HEK293 (cell line): ENCODE measurements at regions not wholly inside any gene's neighbourhood (a gene's known extent, or its start where the extent isn't known, plus 50 kb on each side); places are given as distances from the start of the nearest gene placed in this dataset.

Source experiments
- CTCF ChIA-PET: fragments of 350-600 bp; formaldehyde crosslinking; extraction: SDS; loops from one replicate; lab custom pipeline; 2021; ENCODE audit warnings: antibody characterized with exemption; lab: Yijun Ruan, JAX
- POLR2A ChIA-PET: fragments of 300-600 bp; formaldehyde crosslinking; extraction: SDS; loops from one replicate; lab custom pipeline; 2020; ENCODE audit warnings: antibody characterized with exemption, inconsistent platforms; lab: Yijun Ruan, JAX
- H3K27ac ChIP-seq: fragments of 200-500 bp; sonication (Bioruptor generic); 2 replicates; pipeline ENCODE4 v1.5.1; 2014; ENCODE audit warnings: low read depth, low read length, control low read depth, inconsistent platforms; ENCODE audit errors: extremely low read depth
- H3K36me3 ChIP-seq, 2 experiments: fragments of 200-500 bp in 1 of 2; sonication (Bioruptor generic) in 1 of 2; 1 replicate in 1 of 2; 2 replicates in 1 of 2; pipeline ENCODE4 v1.5.1; 2014 to 2017; ENCODE audit warnings: inconsistent platforms in 2 of 2, low read length in 2 of 2; ENCODE audit not compliant: control insufficient read depth in 2 of 2, insufficient read depth in 1 of 2
- H3K4me1 ChIP-seq: fragments of 200-500 bp; sonication (Bioruptor generic); 2 replicates; pipeline ENCODE4 v1.5.1; 2014; ENCODE audit warnings: mild to moderate bottlenecking, low read length, inconsistent platforms; ENCODE audit not compliant: control insufficient read depth, insufficient read depth
- H3K4me3 ChIP-seq: 2 replicates; pipeline ENCODE4 v1.5.1; 2011; ENCODE audit warnings: low read depth, mild to moderate bottlenecking, control low read depth, low read length, moderate library complexity
- H3K9me3 ChIP-seq: fragments of 200-500 bp; sonication (Bioruptor generic); 2 replicates; pipeline ENCODE4 v1.5.1; 2014; ENCODE audit warnings: low read depth, low read length, inconsistent platforms; ENCODE audit not compliant: control insufficient read depth, insufficient read depth
- EGR2 ChIP-seq: fragments of 450-650 bp; formaldehyde crosslinking; IDR thresholded peaks from 2 replicates; pipeline ENCODE4 v1.5.1; 2016; ENCODE audit warnings: low read depth, missing biosample characterization, missing genetic modification characterization
- ELK4 ChIP-seq: IDR thresholded peaks from 2 replicates; pipeline ENCODE4 v1.6.1; 2011; ENCODE audit warnings: mild to moderate bottlenecking, low read depth, low read length, borderline replicate concordance
- INSM2 ChIP-seq: fragments of 450-650 bp; formaldehyde crosslinking; IDR thresholded peaks from 2 replicates; pipeline ENCODE4 v1.5.1; 2016; ENCODE audit warnings: missing biosample characterization, missing genetic modification characterization
- PATZ1 ChIP-seq: fragments of 450-650 bp; formaldehyde crosslinking; IDR thresholded peaks from 2 replicates; pipeline ENCODE4 v1.5.1; 2016; ENCODE audit warnings: missing biosample characterization, missing genetic modification characterization
- REPIN1 ChIP-seq: fragments of 450-650 bp; formaldehyde crosslinking; IDR thresholded peaks from 2 replicates; pipeline ENCODE4 v1.5.1; 2017; ENCODE audit warnings: missing biosample characterization, missing genetic modification characterization, low read depth
- ZBTB1 ChIP-seq: fragments of 450-650 bp; formaldehyde crosslinking; IDR thresholded peaks from 2 replicates; pipeline ENCODE4 v1.5.1; 2016; ENCODE audit warnings: missing biosample characterization, missing genetic modification characterization
- ZFP41 ChIP-seq: fragments of 450-650 bp; formaldehyde crosslinking; IDR thresholded peaks from 2 replicates; pipeline ENCODE4 v1.5.1; 2016; ENCODE audit warnings: missing biosample characterization, missing genetic modification characterization, borderline replicate concordance
- ZIC2 ChIP-seq: fragments of 450-650 bp; formaldehyde crosslinking; IDR thresholded peaks from 2 replicates; pipeline ENCODE4 v1.5.1; 2016; ENCODE audit warnings: missing biosample characterization, missing genetic modification characterization
- ZNF114 ChIP-seq: fragments of 450-650 bp; formaldehyde crosslinking; IDR thresholded peaks from 2 replicates; pipeline ENCODE4 v1.5.0; 2017; ENCODE audit warnings: missing biosample characterization, missing genetic modification characterization
- ZNF26 ChIP-seq: fragments of 450-650 bp; formaldehyde crosslinking; IDR thresholded peaks from 2 replicates; pipeline ENCODE4 v1.5.1; 2016; ENCODE audit warnings: missing biosample characterization, missing genetic modification characterization
- ZNF280D ChIP-seq: fragments of 450-650 bp; formaldehyde crosslinking; IDR thresholded peaks from 2 replicates; pipeline ENCODE4 v1.5.1; 2016; ENCODE audit warnings: missing biosample characterization, missing genetic modification characterization
- ZNF324 ChIP-seq: fragments of 450-650 bp; formaldehyde crosslinking; IDR thresholded peaks from 2 replicates; pipeline ENCODE4 v1.5.1; 2016; ENCODE audit warnings: missing biosample characterization, missing genetic modification characterization
- ZNF423 ChIP-seq: fragments of 450-650 bp; formaldehyde crosslinking; IDR thresholded peaks from 2 replicates; pipeline ENCODE4 v1.5.1; 2016; ENCODE audit warnings: missing biosample characterization, missing genetic modification characterization
- ZNF449 ChIP-seq: fragments of 450-650 bp; formaldehyde crosslinking; IDR thresholded peaks from 2 replicates; pipeline ENCODE4 v1.5.1; 2017; ENCODE audit warnings: missing biosample characterization, mild to moderate bottlenecking, missing genetic modification characterization, moderate library complexity
- ZNF626 ChIP-seq: fragments of 450-650 bp; sonication (Bioruptor Pico); formaldehyde crosslinking; IDR thresholded peaks from 2 replicates; pipeline ENCODE4 v1.5.1; 2018; ENCODE audit warnings: missing biosample characterization, missing genetic modification characterization, inconsistent platforms
- ZNF629 ChIP-seq: fragments of 450-650 bp; formaldehyde crosslinking; IDR thresholded peaks from 2 replicates; pipeline ENCODE4 v1.5.1; 2017; ENCODE audit warnings: missing biosample characterization, missing genetic modification characterization
- TF ChIP-seq, protein P1 (sequence below): fragments of 450-650 bp; formaldehyde crosslinking; IDR thresholded peaks from 2 replicates; pipeline ENCODE4 v1.5.1; 2017; ENCODE audit warnings: missing biosample characterization, missing genetic modification characterization

GRCh38 chr7:46147871-46148270, 226.8 kb upstream of the IGFBP3 start:
- Histone ChIP-seq H3K36me3 (no peaks in the 10 kb centered on the region), H3K4me3 (no peak overlapping the region), H3K4me1 (no peaks in the 10 kb centered on the region), H3K9me3 (no peaks in the 10 kb centered on the region), H3K27ac (no peak overlapping the region)
- CTCF ChIA-PET, result no interaction called here
- TF ChIP-seq ZIC2, result no peak
- no peak for TF ChIP-seq ZNF114 (tag by site-specific recombination)
- TF ChIP-seq ZNF26 (tag by site-specific recombination), result no peak
- TF ChIP-seq, protein P1, sequence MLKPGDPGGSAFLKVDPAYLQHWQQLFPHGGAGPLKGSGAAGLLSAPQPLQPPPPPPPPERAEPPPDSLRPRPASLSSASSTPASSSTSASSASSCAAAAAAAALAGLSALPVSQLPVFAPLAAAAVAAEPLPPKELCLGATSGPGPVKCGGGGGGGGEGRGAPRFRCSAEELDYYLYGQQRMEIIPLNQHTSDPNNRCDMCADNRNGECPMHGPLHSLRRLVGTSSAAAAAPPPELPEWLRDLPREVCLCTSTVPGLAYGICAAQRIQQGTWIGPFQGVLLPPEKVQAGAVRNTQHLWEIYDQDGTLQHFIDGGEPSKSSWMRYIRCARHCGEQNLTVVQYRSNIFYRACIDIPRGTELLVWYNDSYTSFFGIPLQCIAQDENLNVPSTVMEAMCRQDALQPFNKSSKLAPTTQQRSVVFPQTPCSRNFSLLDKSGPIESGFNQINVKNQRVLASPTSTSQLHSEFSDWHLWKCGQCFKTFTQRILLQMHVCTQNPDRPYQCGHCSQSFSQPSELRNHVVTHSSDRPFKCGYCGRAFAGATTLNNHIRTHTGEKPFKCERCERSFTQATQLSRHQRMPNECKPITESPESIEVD, result no peak
- no peak for TF ChIP-seq ZFP41 (tag by site-specific recombination)
- POLR2A ChIA-PET, result no interaction called here

DNA sequence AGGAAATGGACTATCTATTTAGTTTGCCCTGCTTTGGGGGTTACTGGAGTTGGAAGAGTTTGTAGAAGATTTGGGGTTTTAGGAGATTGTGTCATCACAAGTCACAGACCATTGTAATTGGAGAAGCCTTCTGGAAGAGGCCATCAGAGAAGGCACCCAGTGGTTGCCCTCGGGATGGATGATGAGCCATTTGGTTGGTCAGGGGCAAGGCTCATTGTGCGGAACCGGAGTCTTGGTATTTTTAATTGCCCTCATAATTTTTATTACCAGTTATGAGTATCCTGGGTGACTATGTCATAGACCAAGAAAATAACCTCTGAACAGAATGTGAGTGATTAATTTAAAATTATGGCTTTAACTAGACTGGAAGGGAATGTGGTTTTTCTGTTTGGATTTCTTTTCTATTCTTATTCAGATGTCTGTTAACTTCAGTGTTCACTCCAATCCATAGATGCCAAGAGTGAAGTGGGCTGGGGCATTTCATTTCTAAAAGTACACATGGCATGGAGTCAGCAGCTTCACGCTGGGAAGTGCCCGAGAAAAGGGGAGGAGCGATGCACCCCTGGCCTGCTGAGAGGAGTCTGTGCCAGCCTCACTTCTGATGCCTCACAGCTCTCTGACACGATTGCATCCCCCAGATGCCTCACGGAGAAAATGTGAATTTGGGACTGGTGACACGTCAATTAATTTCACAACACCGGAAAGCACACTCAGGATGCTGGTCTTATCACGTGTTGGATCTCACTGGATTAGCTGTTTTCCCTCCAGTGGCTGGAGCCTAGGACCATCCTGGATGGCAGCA, 225.6 kb upstream of the IGFBP3 start:
- ChIA-PET POLR2A (no interaction called here), CTCF (interaction anchor here (0.7 to 1.2 kb wide), 2 partner anchors 16 to 284 kb away, joined by 3 read pairs; no protein-coding TSS in a partner anchor)
- no peaks in the 10 kb centered on the region for H3K36me3 ChIP-seq
- H3K27ac ChIP-seq, result no peak overlapping the region
- no peaks in the 10 kb centered on the region for H3K4me1 ChIP-seq
- no peak overlapping the region for H3K4me3 ChIP-seq
- no peak for TF ChIP-seq INSM2 (tag by site-specific recombination)
- TF ChIP-seq EGR2 (tag by site-specific recombination), result no peak
- no peaks in the 10 kb centered on the region for H3K9me3 ChIP-seq

- H3K27ac ChIP-seq, result no peak overlapping the region
- CTCF ChIA-PET, result interaction anchor here (0.7 kb wide), 1 partner anchor 76 kb away, joined by 4 read pairs; no protein-coding TSS in a partner anchor
- no peaks in the 10 kb centered on the region for H3K9me3 ChIP-seq
- H3K4me3 ChIP-seq, result no peak overlapping the region
- no peaks in the 10 kb centered on the region for H3K4me1 ChIP-seq
- H3K36me3 ChIP-seq, result no peaks in the 10 kb centered on the region
- POLR2A ChIA-PET, result no interaction called here
- no peak for TF ChIP-seq ELK4
- TF ChIP-seq ZNF280D (tag by site-specific recombination), result no peak
- TF ChIP-seq ZNF626 (tag by site-specific recombination), result no peak
- no peak for TF ChIP-seq ZNF629 (tag by site-specific recombination)
- TF ChIP-seq ZBTB1 (tag by site-specific recombination), result no peak
- TF ChIP-seq ZNF423 (tag by site-specific recombination), result no peak
- TF ChIP-seq PATZ1, result no peak
- TF ChIP-seq ZNF324 (tag by site-specific recombination), result no peak
- no peak for TF ChIP-seq ZNF449
- TF ChIP-seq REPIN1, result no peak
Observed at GRCh38 chr7:46145412-46145811, 224.3 kb upstream of the IGFBP3 start.
